HL-60 (cell line): ENCODE measurements at regions not wholly inside any gene's neighbourhood (a gene's known extent, or its start where the extent isn't known, plus 50 kb on each side); places are given as distances from the start of the nearest gene placed in this dataset.

ENCODE experiments used
- POLR2AphosphoS5 ChIP-seq: IDR thresholded peaks from 2 replicates; pipeline ENCODE4 v1.6.1; 2012; ENCODE audit warnings: low read depth
- SPI1 ChIP-seq: IDR thresholded peaks from 2 replicates; pipeline ENCODE4 v1.6.1; 2012; ENCODE audit warnings: low read depth, mild to moderate bottlenecking, borderline replicate concordance
- TF ChIP-seq, protein P1 (sequence below): IDR thresholded peaks from one replicate; pipeline ENCODE4 v1.5.1; 2011; ENCODE audit warnings: low read length, control low read depth, inconsistent platforms; ENCODE audit not compliant: insufficient read depth

DNA sequence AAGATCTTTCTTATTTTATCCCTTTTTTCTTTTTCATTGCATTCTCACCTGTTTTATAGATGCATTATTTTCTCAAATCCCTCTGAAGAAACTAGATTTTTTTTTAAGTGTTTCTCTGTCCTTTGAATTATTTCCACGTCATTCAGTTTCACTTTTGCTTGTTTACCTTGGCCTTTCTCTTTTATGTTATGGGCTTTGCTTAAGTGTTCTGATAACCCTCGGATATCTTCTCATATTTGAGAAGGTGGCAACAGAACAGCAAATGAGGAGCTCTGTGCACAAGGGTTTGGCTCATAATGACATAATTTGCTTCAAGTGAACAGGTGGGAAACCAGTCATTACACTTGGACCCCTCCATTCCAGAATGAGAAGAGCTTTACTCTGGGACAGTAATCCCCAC, 111.9 kb downstream of the C1D start:
- TF ChIP-seq POLR2AphosphoS5 (no peak), SPI1 (no peak)
- TF ChIP-seq, protein P1, sequence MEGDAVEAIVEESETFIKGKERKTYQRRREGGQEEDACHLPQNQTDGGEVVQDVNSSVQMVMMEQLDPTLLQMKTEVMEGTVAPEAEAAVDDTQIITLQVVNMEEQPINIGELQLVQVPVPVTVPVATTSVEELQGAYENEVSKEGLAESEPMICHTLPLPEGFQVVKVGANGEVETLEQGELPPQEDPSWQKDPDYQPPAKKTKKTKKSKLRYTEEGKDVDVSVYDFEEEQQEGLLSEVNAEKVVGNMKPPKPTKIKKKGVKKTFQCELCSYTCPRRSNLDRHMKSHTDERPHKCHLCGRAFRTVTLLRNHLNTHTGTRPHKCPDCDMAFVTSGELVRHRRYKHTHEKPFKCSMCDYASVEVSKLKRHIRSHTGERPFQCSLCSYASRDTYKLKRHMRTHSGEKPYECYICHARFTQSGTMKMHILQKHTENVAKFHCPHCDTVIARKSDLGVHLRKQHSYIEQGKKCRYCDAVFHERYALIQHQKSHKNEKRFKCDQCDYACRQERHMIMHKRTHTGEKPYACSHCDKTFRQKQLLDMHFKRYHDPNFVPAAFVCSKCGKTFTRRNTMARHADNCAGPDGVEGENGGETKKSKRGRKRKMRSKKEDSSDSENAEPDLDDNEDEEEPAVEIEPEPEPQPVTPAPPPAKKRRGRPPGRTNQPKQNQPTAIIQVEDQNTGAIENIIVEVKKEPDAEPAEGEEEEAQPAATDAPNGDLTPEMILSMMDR, result no peak
